Body of pancreas (tissue), 4 donors: ENCODE measurements at regions not wholly inside any gene's neighbourhood (a gene's known extent, or its start where the extent isn't known, plus 50 kb on each side); places are given as distances from the start of the nearest gene placed in this dataset.

Experiments
- ATAC-seq: fragments of 150-250 bp; one replicate; pipeline ENCODE4 v1.9.1; 2016
- DNase-seq, 4 donors: peaks; one replicate each; pipeline ENCODE4 v3.0.0-alpha.2; 2019
- H3K27ac ChIP-seq, 4 donors: fragments of 200-600 bp; sonication (generic); 1 replicate in 3 of 4; 2 replicates in 1 of 4; pipeline versions ENCODE4 v1.5.1 to v1.6.1; 2016 to 2019; ENCODE audit warnings: mild to moderate bottlenecking in 1 of 4, mixed read lengths in 1 of 4, moderate library complexity in 1 of 4
- H3K27me3 ChIP-seq, 2 donors: fragments of 200-600 bp; sonication (generic); one replicate each; pipeline ENCODE4 v1.6.0; 2016; ENCODE audit warnings: mild to moderate bottlenecking in 1 of 2
- H3K36me3 ChIP-seq, 2 donors: fragments of 200-600 bp; sonication (generic); replicated peaks in 1 of 2; 2 replicates each; pipeline ENCODE4 v1.5.1; 2016; ENCODE audit warnings: low read depth in 2 of 2; ENCODE audit not compliant: insufficient read depth in 1 of 2
- H3K4me1 ChIP-seq: fragments of 200-600 bp; sonication (generic); one replicate; pipeline ENCODE4 v1.6.0; 2016
- H3K4me3 ChIP-seq, 2 donors: fragments of 200-600 bp; sonication (generic); 1 replicate in 1 of 2; 2 replicates in 1 of 2; pipeline ENCODE4 v1.5.1; 2016 to 2019
- H3K9me3 ChIP-seq, 3 donors: fragments of 200-600 bp; sonication (generic); 1 replicate in 2 of 3; 2 replicates in 1 of 3; pipeline ENCODE4 v1.5.1; 2016
- POLR2A ChIP-seq, 3 donors: fragments of 450-650 bp; IDR thresholded peaks; one replicate each; pipeline ENCODE4 v1.6.1; 2016; ENCODE audit warnings: antibody characterized with exemption in 3 of 3, mild to moderate bottlenecking in 2 of 3
- WGBS, 2 donors: methylation state at CpG; one replicate each; pipeline ENCODE4 v1.1.5; 2017; 5-methylcytosine and 5-hydroxymethylcytosine counted together
- intact Hi-C: fragments of 100-400 bp; cut with DNase I; formaldehyde crosslinking; loops from one replicate; pipeline ENCODE4 v1.15.1; 2023
- TF ChIP-seq, protein P1 (sequence below), 7 experiments: fragments of 450-650 bp in 4 of 7; fragments of 200-600 bp in 3 of 7; sonication (generic) in 3 of 7; IDR thresholded peaks; one replicate each; pipeline ENCODE4 v1.5.1; 2016 to 2019; ENCODE audit warnings: antibody characterized with exemption in 7 of 7

GRCh38 chr7:132687016-132687415 lies 110.7 kb upstream of the PLXNA4 start:
- H3K36me3 ChIP-seq, result no peaks in the 10 kb centered on the region
- H3K27ac ChIP-seq, result no peak overlapping the region
- WGBS, 2 donors, result 78 to 85% methylated on average over 1 of the region's 1 CpG
- TF ChIP-seq, protein P1, sequence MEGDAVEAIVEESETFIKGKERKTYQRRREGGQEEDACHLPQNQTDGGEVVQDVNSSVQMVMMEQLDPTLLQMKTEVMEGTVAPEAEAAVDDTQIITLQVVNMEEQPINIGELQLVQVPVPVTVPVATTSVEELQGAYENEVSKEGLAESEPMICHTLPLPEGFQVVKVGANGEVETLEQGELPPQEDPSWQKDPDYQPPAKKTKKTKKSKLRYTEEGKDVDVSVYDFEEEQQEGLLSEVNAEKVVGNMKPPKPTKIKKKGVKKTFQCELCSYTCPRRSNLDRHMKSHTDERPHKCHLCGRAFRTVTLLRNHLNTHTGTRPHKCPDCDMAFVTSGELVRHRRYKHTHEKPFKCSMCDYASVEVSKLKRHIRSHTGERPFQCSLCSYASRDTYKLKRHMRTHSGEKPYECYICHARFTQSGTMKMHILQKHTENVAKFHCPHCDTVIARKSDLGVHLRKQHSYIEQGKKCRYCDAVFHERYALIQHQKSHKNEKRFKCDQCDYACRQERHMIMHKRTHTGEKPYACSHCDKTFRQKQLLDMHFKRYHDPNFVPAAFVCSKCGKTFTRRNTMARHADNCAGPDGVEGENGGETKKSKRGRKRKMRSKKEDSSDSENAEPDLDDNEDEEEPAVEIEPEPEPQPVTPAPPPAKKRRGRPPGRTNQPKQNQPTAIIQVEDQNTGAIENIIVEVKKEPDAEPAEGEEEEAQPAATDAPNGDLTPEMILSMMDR (IDR thresholded peaks at IDR 0.05), result no peak
- no peak for TF ChIP-seq POLR2A (IDR thresholded peaks at IDR 0.05)
- H3K4me1 ChIP-seq, result no peaks in the 10 kb centered on the region
- H3K27me3 ChIP-seq, result no peaks in the 10 kb centered on the region
- intact Hi-C loops, result no loop called here
- DNase-seq (no peak), ATAC-seq (no peak)
- no peak overlapping the region for H3K4me3 ChIP-seq
- H3K9me3 ChIP-seq, result peaks cover 0 to 6% (median 0%) of the 10 kb centered on the region in 3 donors

GRCh38 chr7:132685277-132685676 lies 109.0 kb upstream of the PLXNA4 start:
- no peak for DNase-seq
- TF ChIP-seq, protein P1 (IDR thresholded peaks at IDR 0.05), result no peak
- TF ChIP-seq POLR2A (IDR thresholded peaks at IDR 0.05), result no peak
- H3K27me3 ChIP-seq, result no peaks in the 10 kb centered on the region
- intact Hi-C loops, result no loop called here
- H3K4me1 ChIP-seq, result no peaks in the 10 kb centered on the region
- ATAC-seq, result no peak
- WGBS, 2 donors, result 100% methylated on average over 2 of the region's 2 CpGs
- H3K9me3 ChIP-seq, result peaks cover 0 to 6% (median 0%) of the 10 kb centered on the region in 3 donors
- H3K4me3 ChIP-seq, result no peak overlapping the region
- H3K36me3 ChIP-seq, result no peaks in the 10 kb centered on the region
- no peak overlapping the region for H3K27ac ChIP-seq

- peaks cover 0 to 6% (median 0%) of the 10 kb centered on the region in 3 donors for H3K9me3 ChIP-seq
- H3K36me3 ChIP-seq, result no peaks in the 10 kb centered on the region
- no peak overlapping the region for H3K27ac ChIP-seq
- intact Hi-C loops, result no loop called here
- TF ChIP-seq POLR2A (IDR thresholded peaks at IDR 0.05), result no peak
- TF ChIP-seq, protein P1 (IDR thresholded peaks at IDR 0.05), result no peak
- no peak for DNase-seq
- H3K27me3 ChIP-seq, result no peaks in the 10 kb centered on the region
- H3K4me1 ChIP-seq, result no peaks in the 10 kb centered on the region
- no peak for ATAC-seq
- H3K4me3 ChIP-seq, result no peak overlapping the region
- WGBS, 2 donors, result 81 to 87% methylated on average over 11 to 12 of the region's 12 CpGs
Measured at GRCh38 chr7:132683896-132684690, 107.8 kb upstream of the PLXNA4 start.

- DNase-seq, result no peak
- no peak for TF ChIP-seq POLR2A (IDR thresholded peaks at IDR 0.05)
- TF ChIP-seq, protein P1 (IDR thresholded peaks at IDR 0.05), result no peak
- Histone ChIP-seq H3K27ac (no peak overlapping the region), H3K4me1 (no peaks in the 10 kb centered on the region), H3K9me3 (peaks cover 0 to 6% (median 0%) of the 10 kb centered on the region in 3 donors), H3K4me3 (no peak overlapping the region), H3K27me3 (no peaks in the 10 kb centered on the region), H3K36me3 (no peaks in the 10 kb centered on the region)
- intact Hi-C loops, result no loop called here
- ATAC-seq, result no peak
- WGBS, 2 donors, result 63 to 67% methylated on average over 2 to 3 of the region's 3 CpGs
Measured at GRCh38 chr7:132681951-132682350, 105.7 kb upstream of the PLXNA4 start.

GRCh38 chr7:132680590-132680989 lies 104.3 kb upstream of the PLXNA4 start:
- H3K9me3 ChIP-seq, result no peaks in the 10 kb centered on the region
- no peaks in the 10 kb centered on the region for H3K36me3 ChIP-seq
- H3K4me1 ChIP-seq, result no peaks in the 10 kb centered on the region
- no peaks in the 10 kb centered on the region for H3K27me3 ChIP-seq
- ATAC-seq, result no peak
- no peak overlapping the region for H3K27ac ChIP-seq
- TF ChIP-seq POLR2A (IDR thresholded peaks at IDR 0.05), result no peak
- TF ChIP-seq, protein P1 (IDR thresholded peaks at IDR 0.05), result no peak
- intact Hi-C loops, result no loop called here
- no peak for DNase-seq
- H3K4me3 ChIP-seq, result no peak overlapping the region
